ENCODE measurements at regions not wholly inside any gene's neighbourhood (a gene's known extent, or its start where the extent isn't known, plus 50 kb on each side); places are given as distances from the start of the nearest gene placed in this dataset.
"Not testable (repeated sequence)": the region's sequence is repeated elsewhere in the genome, so short reads cannot be mapped to it uniquely, and the experiment has no call there.

GRCh38 chr5:152650413-152650812 lies 245.3 kb upstream of the NMUR2 start (continued):
- no peak for TF ChIP-seq FOXM1 (IDR thresholded peaks at IDR 0.05; ENCODE audit: low read depth, low read length)
- no peak for TF ChIP-seq MEF2B (IDR thresholded peaks at IDR 0.05; ENCODE audit: partially characterized antibody, poor library complexity, severe bottlenecking)

GRCh38 chr5:152659470-152659869 lies 254.4 kb upstream of the NMUR2 start:
- WGBS (ENCODE audit: insufficient coverage, insufficient replicate concordance, low lambda C conversion rate, missing lambda C conversion rate), result 44% methylated on average over 18 of the region's 18 CpGs
- CTCF ChIA-PET; H3K9ac ChIP-seq (ENCODE audit: control insufficient read depth, insufficient read depth, low read length); DNase-seq (ENCODE audit: low read depth, low spot score); H3K4me1 ChIP-seq (ENCODE audit: control insufficient read depth, insufficient read depth, low read length); H3K9me3 ChIP-seq (replicated peaks; ENCODE audit: control insufficient read depth, insufficient read depth, low read length); RAD21 ChIA-PET (ENCODE audit: unreplicated experiment); POLR2A ChIA-PET; H3K4me2 ChIP-seq (ENCODE audit: control insufficient read depth, insufficient read depth); H4K20me1 ChIP-seq (ENCODE audit: control insufficient read depth, insufficient read depth); BruUV-seq (replicated peaks); H3K27me3 ChIP-seq (replicated peaks in 1 of 2; ENCODE audit: control insufficient read depth in 2 of 2, insufficient read depth in 2 of 2, low read length in 1 of 2); H3K27ac ChIP-seq (ENCODE audit: control insufficient read depth, insufficient read depth); intact Hi-C loops (cut with micrococcal nuclease; ENCODE audit: unreplicated experiment); H3K4me3 ChIP-seq; SMC1A ChIA-PET (ENCODE audit: uncharacterized antibody, unreplicated experiment); H2AFZ ChIP-seq (ENCODE audit: control insufficient read depth, low read depth, low read length); FAIRE-seq; ATAC-seq; in situ Hi-C loops (cut with MboI); H3K79me2 ChIP-seq (ENCODE audit: control insufficient read depth, insufficient read depth, low read length); H3K36me3 ChIP-seq (ENCODE audit: control insufficient read depth in 2 of 2, insufficient read depth in 2 of 2, low read length in 1 of 2): not testable (repeated sequence)

GRCh38 chr5:152673601-152674000 lies 268.5 kb upstream of the NMUR2 start:
- no peak overlapping the region for H3K4me2 ChIP-seq (ENCODE audit: control insufficient read depth, insufficient read depth)
- ChIA-PET SMC1A (ENCODE audit: uncharacterized antibody, unreplicated experiment) (no interaction called here), RAD21 (ENCODE audit: unreplicated experiment) (no interaction called here), CTCF (no interaction called here), POLR2A (no interaction called here)
- no peak overlapping the region for H3K4me3 ChIP-seq
- no peak overlapping the region for H3K9ac ChIP-seq (ENCODE audit: control insufficient read depth, insufficient read depth, low read length)
- DNase-seq (ENCODE audit: low read depth, low spot score) (no peak), ATAC-seq (no peak), FAIRE-seq (no peak)
- no peak overlapping the region for H3K27ac ChIP-seq (ENCODE audit: control insufficient read depth, insufficient read depth)
- TF ChIP-seq RB1 (IDR thresholded peaks at IDR 0.05; ENCODE audit: borderline replicate concordance) (no peak), NBN (IDR thresholded peaks at IDR 0.05) (no peak), CHD2 (IDR thresholded peaks at IDR 0.05; ENCODE audit: borderline replicate concordance, low read depth, low read length) (no peak), RAD21 (IDR thresholded peaks at IDR 0.05; ENCODE audit: insufficient read depth, low read depth, low read length) (no peak), GATAD2B (conservative IDR thresholded peaks at IDR 0.05; ENCODE audit: low read depth) (no peak)
- in situ Hi-C loops (cut with MboI) (no loop called here), intact Hi-C loops (cut with micrococcal nuclease; ENCODE audit: unreplicated experiment) (no loop called here)
- no peak overlapping the region for H2AFZ ChIP-seq (ENCODE audit: control insufficient read depth, low read depth, low read length)
- no peaks in the 10 kb centered on the region for H3K36me3 ChIP-seq (ENCODE audit: control insufficient read depth in 2 of 2, insufficient read depth in 2 of 2, low read length in 1 of 2)
- no peaks in the 10 kb centered on the region for H3K4me1 ChIP-seq (ENCODE audit: control insufficient read depth, insufficient read depth, low read length)
- H3K79me2 ChIP-seq (ENCODE audit: control insufficient read depth, insufficient read depth, low read length), result no peaks in the 10 kb centered on the region
- WGBS (ENCODE audit: insufficient coverage, insufficient replicate concordance, low lambda C conversion rate, missing lambda C conversion rate), result 4% methylated on average over 1 of the region's 1 CpG
- H3K9me3 ChIP-seq (replicated peaks; ENCODE audit: control insufficient read depth, insufficient read depth, low read length), result no peaks in the 10 kb centered on the region
- no peaks in the 10 kb centered on the region for H4K20me1 ChIP-seq (ENCODE audit: control insufficient read depth, insufficient read depth)
- no peaks in the 10 kb centered on the region for H3K27me3 ChIP-seq (replicated peaks in 1 of 2; ENCODE audit: control insufficient read depth in 2 of 2, insufficient read depth in 2 of 2, low read length in 1 of 2)
- BruUV-seq (replicated peaks), result no TSS peak
